Trophoblast cell (in vitro differentiated cells and primary cell): ENCODE measurements at regions not wholly inside any gene's neighbourhood (a gene's known extent, or its start where the extent isn't known, plus 50 kb on each side); places are given as distances from the start of the nearest gene placed in this dataset.
A peak's percentile ranks its signal among the peaks of the same experiment; 100 is the strongest.

Experiments
- DNase-seq, 2 donors: peaks; one replicate each; pipeline ENCODE4 v3.0.0-alpha.2; 2016
- H2AFZ ChIP-seq: 2 replicates; pipeline ENCODE4 v1.6.1; 2013; ENCODE audit warnings: low read length, moderate library complexity, mild to moderate bottlenecking; ENCODE audit not compliant: insufficient read depth, poor library complexity
- H2AK5ac ChIP-seq: 2 replicates; pipeline ENCODE4 v1.6.1; 2013; ENCODE audit warnings: mild to moderate bottlenecking, low read length
- H2BK120ac ChIP-seq: 2 replicates; pipeline ENCODE4 v1.6.1; 2013; ENCODE audit warnings: low read length, mild to moderate bottlenecking, moderate library complexity; ENCODE audit not compliant: insufficient read depth, poor library complexity
- H2BK12ac ChIP-seq: 2 replicates; pipeline ENCODE4 v1.6.1; 2013; ENCODE audit warnings: mild to moderate bottlenecking, low read length, moderate library complexity
- H2BK5ac ChIP-seq: 2 replicates; pipeline ENCODE4 v1.6.1; 2013; ENCODE audit warnings: low read length, low read depth, moderate library complexity, mild to moderate bottlenecking; ENCODE audit not compliant: poor library complexity
- H3K14ac ChIP-seq: 2 replicates; pipeline ENCODE4 v1.6.1; 2013; ENCODE audit warnings: mild to moderate bottlenecking, low read length
- H3K18ac ChIP-seq: 2 replicates; pipeline ENCODE4 v1.6.1; 2013; ENCODE audit warnings: mild to moderate bottlenecking, low read length
- H3K23ac ChIP-seq: 2 replicates; pipeline ENCODE4 v1.6.1; 2013; ENCODE audit warnings: low read length
- H3K27ac ChIP-seq: 2 replicates; pipeline ENCODE4 v1.5.1; 2013; ENCODE audit warnings: low read depth, mild to moderate bottlenecking, inconsistent platforms, low read length, moderate library complexity
- H3K27me3 ChIP-seq: 2 replicates; pipeline ENCODE4 v1.6.1; 2013; ENCODE audit warnings: inconsistent platforms, mild to moderate bottlenecking, low read length, moderate library complexity; ENCODE audit not compliant: insufficient read depth
- H3K36me3 ChIP-seq, 2 experiments: 1 replicate in 1 of 2; 2 replicates in 1 of 2; pipeline ENCODE4 v1.6.1; 2013; ENCODE audit warnings: low read length in 2 of 2, mild to moderate bottlenecking in 2 of 2, moderate library complexity in 1 of 2; ENCODE audit not compliant: insufficient read depth in 2 of 2, control insufficient read depth in 1 of 2
- H3K4ac ChIP-seq: 2 replicates; pipeline ENCODE4 v1.6.1; 2013; ENCODE audit warnings: low read depth, mild to moderate bottlenecking, low read length, moderate library complexity
- H3K4me1 ChIP-seq, 2 experiments: 1 replicate in 1 of 2; 2 replicates in 1 of 2; pipeline ENCODE4 v1.6.1; 2013; ENCODE audit warnings: low read length in 2 of 2, mild to moderate bottlenecking in 2 of 2, moderate library complexity in 1 of 2; ENCODE audit not compliant: insufficient read depth in 2 of 2, control insufficient read depth in 1 of 2
- H3K4me2 ChIP-seq: 2 replicates; pipeline ENCODE4 v1.6.1; 2013; ENCODE audit warnings: inconsistent platforms, mild to moderate bottlenecking, low read length, moderate library complexity
- H3K4me3 ChIP-seq: 2 replicates; pipeline ENCODE4 v1.5.1; 2013; ENCODE audit warnings: mild to moderate bottlenecking, low read depth, low read length, inconsistent platforms
- H3K79me1 ChIP-seq: one replicate; pipeline ENCODE4 v1.6.1; 2013; ENCODE audit warnings: low read length
- H3K79me2 ChIP-seq: 2 replicates; pipeline ENCODE4 v1.6.1; 2013; ENCODE audit warnings: low read length, mild to moderate bottlenecking; ENCODE audit not compliant: control insufficient read depth, insufficient read depth, poor library complexity
- H3K9ac ChIP-seq: 2 replicates; pipeline ENCODE4 v1.6.1; 2013; ENCODE audit warnings: mild to moderate bottlenecking, low read length
- H3K9me3 ChIP-seq: 2 replicates; pipeline ENCODE4 v1.6.1; 2013; ENCODE audit warnings: low read depth, mild to moderate bottlenecking, control low read depth, inconsistent platforms, low read length; ENCODE audit not compliant: insufficient read depth
- H4K12ac ChIP-seq: 2 replicates; pipeline ENCODE4 v1.6.1; 2013; ENCODE audit warnings: low read depth, mild to moderate bottlenecking, low read length, moderate library complexity
- H4K8ac ChIP-seq: 2 replicates; pipeline ENCODE4 v1.6.1; 2013; ENCODE audit warnings: low read depth, mild to moderate bottlenecking, low read length, moderate library complexity
- H4K91ac ChIP-seq: one replicate; pipeline ENCODE4 v1.6.1; 2013; ENCODE audit warnings: low read depth, mild to moderate bottlenecking, low read length, moderate library complexity
- WGBS: extraction: QIAGEN DNeasy Blood & Tissue Kit; methylation state at CpG from one replicate; pipeline ENCODE4 v1.1.7; 2013; ENCODE audit warnings: missing lambda C conversion rate; ENCODE audit not compliant: insufficient read length, insufficient coverage; ENCODE audit errors: extremely low coverage; 5-methylcytosine and 5-hydroxymethylcytosine counted together

DNA sequence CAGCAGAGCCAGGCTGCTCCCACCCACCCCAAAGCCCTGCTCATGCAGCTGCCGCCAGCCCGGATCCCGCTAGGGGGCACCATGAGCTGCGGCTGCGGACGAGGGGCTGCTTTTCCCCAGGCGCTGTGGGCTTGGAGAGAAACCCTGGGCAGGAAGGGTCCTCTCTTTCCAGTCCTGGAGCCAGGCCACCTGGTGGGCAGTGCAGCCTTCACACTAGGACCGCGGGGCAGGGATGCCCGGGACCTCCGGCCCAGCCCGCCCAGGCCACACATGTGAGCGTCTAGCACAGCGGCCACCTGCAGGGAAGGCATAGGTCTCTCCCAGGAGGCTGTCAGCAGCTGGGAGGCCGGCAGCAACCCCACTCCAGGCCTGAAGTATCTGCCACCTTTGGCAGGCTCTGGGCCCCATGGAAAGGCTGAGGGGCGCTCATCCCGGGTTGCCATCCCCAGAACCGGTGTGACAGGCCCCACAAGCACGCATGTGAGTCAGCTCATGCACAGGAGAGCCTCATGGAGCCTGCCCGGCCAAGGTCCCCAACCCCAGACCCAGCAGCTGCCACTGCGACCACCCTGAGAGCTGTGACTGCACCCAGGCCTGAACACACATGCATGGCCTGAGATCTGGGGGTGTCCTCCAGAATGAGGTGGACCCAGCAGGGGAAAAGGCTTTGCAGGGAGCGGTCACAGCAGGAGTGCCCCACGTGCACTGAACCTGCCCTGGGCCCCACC lies 280.0 kb upstream of the RTL1 start:
- H3K18ac ChIP-seq = no peak overlapping the region
- no peak overlapping the region for H3K9ac ChIP-seq
- no peak overlapping the region for H2AK5ac ChIP-seq
- H3K4me2 ChIP-seq = no peak overlapping the region
- no peak overlapping the region for H3K4me3 ChIP-seq
- H3K23ac ChIP-seq = no peak overlapping the region
- no peak overlapping the region for H2AFZ ChIP-seq
- H4K8ac ChIP-seq = no peak overlapping the region
- H4K91ac ChIP-seq = no peak overlapping the region
- no peak overlapping the region for H3K27ac ChIP-seq
- no peak overlapping the region for H2BK12ac ChIP-seq
- H3K9me3 ChIP-seq = peaks cover 9% of the 10 kb centered on the region
- no peak overlapping the region for H3K4ac ChIP-seq
- no peaks in the 10 kb centered on the region for H3K36me3 ChIP-seq
- H3K27me3 ChIP-seq = no peaks in the 10 kb centered on the region
- H4K12ac ChIP-seq = no peak overlapping the region
- H3K4me1 ChIP-seq = peaks cover 0 to 5% of the 10 kb centered on the region in 2 experiments
- no peaks in the 10 kb centered on the region for H3K79me2 ChIP-seq
- no peak overlapping the region for H3K14ac ChIP-seq
- H2BK5ac ChIP-seq = no peak overlapping the region
- H3K79me1 ChIP-seq = no peaks in the 10 kb centered on the region
- WGBS = no CpG with 5 or more reads among the region's 23 CpGs
- H2BK120ac ChIP-seq = no peak overlapping the region
- DNase-seq = no peak

- no peaks in the 10 kb centered on the region for H3K79me2 ChIP-seq
- no peak overlapping the region for H3K4me3 ChIP-seq
- DNase-seq = no peak
- H2AFZ ChIP-seq = no peak overlapping the region
- H3K14ac ChIP-seq = no peak overlapping the region
- H3K9ac ChIP-seq = no peak overlapping the region
- H3K27ac ChIP-seq = no peak overlapping the region
- no peak overlapping the region for H2BK12ac ChIP-seq
- H3K9me3 ChIP-seq = peaks cover 9% of the 10 kb centered on the region
- H3K27me3 ChIP-seq = no peaks in the 10 kb centered on the region
- H3K4me2 ChIP-seq = no peak overlapping the region
- no peak overlapping the region for H2BK120ac ChIP-seq
- H3K79me1 ChIP-seq = no peaks in the 10 kb centered on the region
- H3K36me3 ChIP-seq = no peaks in the 10 kb centered on the region
- WGBS = no CpG with 5 or more reads among the region's 12 CpGs
- peaks cover 0 to 5% of the 10 kb centered on the region in 2 experiments for H3K4me1 ChIP-seq
- no peak overlapping the region for H3K4ac ChIP-seq
- no peak overlapping the region for H4K12ac ChIP-seq
- no peak overlapping the region for H2BK5ac ChIP-seq
- H3K23ac ChIP-seq = no peak overlapping the region
- H3K18ac ChIP-seq = no peak overlapping the region
- no peak overlapping the region for H4K91ac ChIP-seq
- H4K8ac ChIP-seq = no peak overlapping the region
- no peak overlapping the region for H2AK5ac ChIP-seq
Measured at GRCh38 chr14:101184104-101184455, 280.6 kb upstream of the RTL1 start.

- Histone ChIP-seq H2BK5ac (no peak overlapping the region), H3K79me1 (no peaks in the 10 kb centered on the region), H3K4me3 (peak overlapping the region; percentile 35), H3K4me2 (no peak overlapping the region), H3K23ac (no peak overlapping the region), H2BK12ac (no peak overlapping the region), H2AFZ (no peak overlapping the region), H4K8ac (no peak overlapping the region), H3K4me1 (peaks cover 0 to 5% of the 10 kb centered on the region in 2 experiments), H3K79me2 (no peaks in the 10 kb centered on the region), H3K36me3 (no peaks in the 10 kb centered on the region), H3K9me3 (peaks cover 9% of the 10 kb centered on the region), H2AK5ac (no peak overlapping the region), H3K27me3 (no peaks in the 10 kb centered on the region), H3K9ac (no peak overlapping the region), H4K91ac (no peak overlapping the region), H3K4ac (no peak overlapping the region), H3K27ac (no peak overlapping the region), H4K12ac (no peak overlapping the region), H2BK120ac (no peak overlapping the region), H3K14ac (no peak overlapping the region), H3K18ac (no peak overlapping the region)
- no peak for DNase-seq
- WGBS = no CpG with 5 or more reads among the region's 6 CpGs
Measured at GRCh38 chr14:101184572-101184971, 281.1 kb upstream of the RTL1 start.

DNA sequence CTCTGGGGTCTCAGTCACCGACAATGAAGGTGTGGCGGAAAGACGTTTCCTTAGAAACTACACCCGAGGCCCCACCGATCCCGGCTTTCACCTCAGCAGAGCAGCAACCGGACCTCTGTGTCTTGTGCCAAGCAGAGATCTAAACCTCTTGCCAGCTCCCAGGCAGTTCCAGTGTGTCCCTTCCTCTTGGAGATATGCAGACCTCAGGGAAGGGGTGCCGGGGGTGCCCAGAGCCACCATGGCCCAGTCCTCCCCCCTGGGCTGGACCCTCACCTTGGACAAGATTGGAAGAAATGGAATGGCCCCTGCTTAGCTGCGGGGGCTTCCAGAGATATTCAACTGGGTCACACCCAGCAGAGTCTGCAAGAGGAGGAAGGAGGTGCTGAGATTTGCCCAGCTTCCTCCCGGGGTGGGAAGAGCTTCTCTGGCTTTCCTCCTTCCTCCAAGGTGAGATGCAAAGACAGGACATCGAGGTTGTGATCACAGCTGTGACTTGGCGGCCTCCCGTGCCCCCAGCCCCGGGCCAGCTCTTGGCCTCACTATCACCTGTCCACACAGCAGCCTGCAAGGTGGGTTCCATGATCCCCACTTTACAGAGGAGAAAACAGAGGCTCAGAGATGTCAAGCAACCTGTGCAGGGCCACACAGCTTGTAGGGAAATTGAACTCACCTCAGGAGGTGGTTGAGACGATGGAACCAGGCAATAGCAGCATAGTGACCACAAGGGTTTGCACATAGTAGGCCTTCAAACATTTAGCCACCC lies 281.7 kb upstream of the RTL1 start:
- H3K79me2 ChIP-seq = no peaks in the 10 kb centered on the region
- H3K36me3 ChIP-seq = no peaks in the 10 kb centered on the region
- no peak for DNase-seq

More for the DNA sequence above, 281.7 kb upstream of the RTL1 start:
- H3K4me1 ChIP-seq = peaks cover 0 to 5% of the 10 kb centered on the region in 2 experiments
- H3K4me2 ChIP-seq = no peak overlapping the region
- no peak overlapping the region for H4K8ac ChIP-seq
- H3K27me3 ChIP-seq = no peaks in the 10 kb centered on the region
- no peaks in the 10 kb centered on the region for H3K79me1 ChIP-seq
- no peak overlapping the region for H3K9ac ChIP-seq
- no peak overlapping the region for H3K4me3 ChIP-seq
- H3K27ac ChIP-seq = no peak overlapping the region
- no peak overlapping the region for H3K23ac ChIP-seq
- no peak overlapping the region for H3K14ac ChIP-seq
- H2BK120ac ChIP-seq = no peak overlapping the region
- no peak overlapping the region for H2AFZ ChIP-seq
- H4K12ac ChIP-seq = no peak overlapping the region
- no peak overlapping the region for H2BK5ac ChIP-seq
- peaks cover 6% of the 10 kb centered on the region for H3K9me3 ChIP-seq
- H2AK5ac ChIP-seq = no peak overlapping the region
- WGBS = no CpG with 5 or more reads among the region's 15 CpGs
- no peak overlapping the region for H2BK12ac ChIP-seq
- no peak overlapping the region for H4K91ac ChIP-seq
- no peak overlapping the region for H3K18ac ChIP-seq
- H3K4ac ChIP-seq = no peak overlapping the region
